ENCODE measurements at regions not wholly inside any gene's neighbourhood (a gene's known extent, or its start where the extent isn't known, plus 50 kb on each side); places are given as distances from the start of the nearest gene placed in this dataset.

- no peak for TF ChIP-seq ETS1 (IDR thresholded peaks at IDR 0.05)
- TF ChIP-seq, protein P1, sequence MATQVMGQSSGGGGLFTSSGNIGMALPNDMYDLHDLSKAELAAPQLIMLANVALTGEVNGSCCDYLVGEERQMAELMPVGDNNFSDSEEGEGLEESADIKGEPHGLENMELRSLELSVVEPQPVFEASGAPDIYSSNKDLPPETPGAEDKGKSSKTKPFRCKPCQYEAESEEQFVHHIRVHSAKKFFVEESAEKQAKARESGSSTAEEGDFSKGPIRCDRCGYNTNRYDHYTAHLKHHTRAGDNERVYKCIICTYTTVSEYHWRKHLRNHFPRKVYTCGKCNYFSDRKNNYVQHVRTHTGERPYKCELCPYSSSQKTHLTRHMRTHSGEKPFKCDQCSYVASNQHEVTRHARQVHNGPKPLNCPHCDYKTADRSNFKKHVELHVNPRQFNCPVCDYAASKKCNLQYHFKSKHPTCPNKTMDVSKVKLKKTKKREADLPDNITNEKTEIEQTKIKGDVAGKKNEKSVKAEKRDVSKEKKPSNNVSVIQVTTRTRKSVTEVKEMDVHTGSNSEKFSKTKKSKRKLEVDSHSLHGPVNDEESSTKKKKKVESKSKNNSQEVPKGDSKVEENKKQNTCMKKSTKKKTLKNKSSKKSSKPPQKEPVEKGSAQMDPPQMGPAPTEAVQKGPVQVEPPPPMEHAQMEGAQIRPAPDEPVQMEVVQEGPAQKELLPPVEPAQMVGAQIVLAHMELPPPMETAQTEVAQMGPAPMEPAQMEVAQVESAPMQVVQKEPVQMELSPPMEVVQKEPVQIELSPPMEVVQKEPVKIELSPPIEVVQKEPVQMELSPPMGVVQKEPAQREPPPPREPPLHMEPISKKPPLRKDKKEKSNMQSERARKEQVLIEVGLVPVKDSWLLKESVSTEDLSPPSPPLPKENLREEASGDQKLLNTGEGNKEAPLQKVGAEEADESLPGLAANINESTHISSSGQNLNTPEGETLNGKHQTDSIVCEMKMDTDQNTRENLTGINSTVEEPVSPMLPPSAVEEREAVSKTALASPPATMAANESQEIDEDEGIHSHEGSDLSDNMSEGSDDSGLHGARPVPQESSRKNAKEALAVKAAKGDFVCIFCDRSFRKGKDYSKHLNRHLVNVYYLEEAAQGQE (IDR thresholded peaks at IDR 0.05; ENCODE audit: unreplicated experiment), result no peak
These were observed 91.3 kb upstream of the DTNBP1 start (continued) for GRCh38 chr6:15754035-15754705.

GRCh38 chr6:15752820-15753219 lies 90.0 kb upstream of the DTNBP1 start:
- no peak overlapping the region for H2AFZ ChIP-seq
- no peaks in the 10 kb centered on the region for H3K27me3 ChIP-seq (ENCODE audit: insufficient read depth)
- no peaks in the 10 kb centered on the region for H4K20me1 ChIP-seq (replicated peaks; ENCODE audit: insufficient read depth)
- H3K27ac Mint-ChIP-seq, result no peak overlapping the region
- H3K36me3 Mint-ChIP-seq (ENCODE audit: low read depth), result peaks cover under 1% of the 10 kb centered on the region; the same call in 2 of the 3 replicates
- H3K4me1 ChIP-seq (ENCODE audit: insufficient read depth), result no peaks in the 10 kb centered on the region
- no peak overlapping the region for H3K4me2 ChIP-seq
- H3K27me3 Mint-ChIP-seq (ENCODE audit: insufficient read depth, low read depth, poor library complexity), result no peaks in the 10 kb centered on the region
- no peaks in the 10 kb centered on the region for H3K79me2 ChIP-seq (replicated peaks; ENCODE audit: insufficient read depth)
- no peak overlapping the region for H3K4me3 Mint-ChIP-seq
- no peaks in the 10 kb centered on the region for H3K9me2 ChIP-seq (ENCODE audit: insufficient read depth)
- peak; percentile 79 for ATAC-seq
- TF ChIP-seq CTCF (conservative IDR thresholded peaks at IDR 0.05; ENCODE audit: low read depth in 2 of 2) (peak; percentile 11 to 37; a peak in 2 of 4 replicates), CREB1 (CRISPR knock-in tag; IDR thresholded peaks at IDR 0.05; ENCODE audit: low read depth) (no peak)
- peak; percentile 46 for DNase-seq (ENCODE audit: low spot score)
- H3K36me3 ChIP-seq (ENCODE audit: insufficient read depth), result no peaks in the 10 kb centered on the region
- no peak overlapping the region for H3K4me3 ChIP-seq
- no peaks in the 10 kb centered on the region for H3K4me1 Mint-ChIP-seq
- no peak overlapping the region for H3K27ac ChIP-seq (ENCODE audit: low read depth)
- H3K9me3 Mint-ChIP-seq, result peaks cover 1% of the 10 kb centered on the region; the same call in 2 of the 3 replicates
- H3F3A ChIP-seq (replicated peaks; ENCODE audit: low read depth), result no peaks in the 10 kb centered on the region

DNA sequence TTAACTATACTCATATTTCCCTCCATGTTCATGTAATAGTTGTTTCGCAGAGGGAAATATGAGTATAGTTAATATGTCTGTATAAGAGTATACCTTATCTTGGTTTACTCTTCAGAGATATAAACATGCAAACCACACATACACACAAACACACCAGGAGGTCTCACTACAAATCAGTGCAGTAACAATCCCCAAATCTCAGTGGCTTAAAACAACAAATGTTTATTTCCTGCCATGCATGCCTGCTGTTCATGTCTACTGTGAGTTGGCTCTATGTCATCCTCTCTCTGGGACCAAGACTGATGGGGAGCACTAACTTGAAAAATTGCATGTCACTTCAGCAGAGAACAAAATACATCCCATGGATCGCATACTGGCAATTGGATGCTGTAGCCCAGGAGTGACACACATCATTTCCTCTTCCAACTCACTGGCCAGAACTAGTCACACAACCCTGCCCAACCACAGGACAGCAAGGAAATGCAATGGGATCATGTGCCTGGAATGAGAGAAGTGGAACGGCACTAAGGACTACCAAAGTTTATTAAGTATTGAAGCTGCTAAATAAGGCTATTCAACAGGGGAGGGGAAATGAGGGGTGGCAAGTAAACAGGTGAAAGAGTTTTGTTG lies 89.0 kb upstream of the DTNBP1 start:
- Histone ChIP-seq H2AFZ (no peak overlapping the region), H3K27me3 (ENCODE audit: insufficient read depth) (no peaks in the 10 kb centered on the region), H3K4me1 (ENCODE audit: insufficient read depth) (no peaks in the 10 kb centered on the region), H3K9me2 (ENCODE audit: insufficient read depth) (no peaks in the 10 kb centered on the region), H3K4me3 (no peak overlapping the region), H3K36me3 (ENCODE audit: insufficient read depth) (no peaks in the 10 kb centered on the region), H3K27ac (ENCODE audit: low read depth) (no peak overlapping the region), H4K20me1 (replicated peaks; ENCODE audit: insufficient read depth) (no peaks in the 10 kb centered on the region), H3K79me2 (replicated peaks; ENCODE audit: insufficient read depth) (no peaks in the 10 kb centered on the region), H3K4me2 (no peak overlapping the region), H3F3A (replicated peaks; ENCODE audit: low read depth) (no peaks in the 10 kb centered on the region)
- ATAC-seq (no peak), DNase-seq (ENCODE audit: low spot score) (no peak)
- no peaks in the 10 kb centered on the region for H3K4me1 Mint-ChIP-seq
- no peaks in the 10 kb centered on the region for H3K36me3 Mint-ChIP-seq (ENCODE audit: low read depth)
- no peaks in the 10 kb centered on the region; the same call in 2 of the 3 replicates for H3K9me3 Mint-ChIP-seq
- no peak overlapping the region for H3K27ac Mint-ChIP-seq
- no peak overlapping the region for H3K4me3 Mint-ChIP-seq
- TF ChIP-seq CTCF (conservative IDR thresholded peaks at IDR 0.05; ENCODE audit: low read depth in 2 of 2) (no peak), CREB1 (CRISPR knock-in tag; IDR thresholded peaks at IDR 0.05; ENCODE audit: low read depth) (no peak), STAT1 (IDR thresholded peaks at IDR 0.05; ENCODE audit: unreplicated experiment) (no peak)
- H3K27me3 Mint-ChIP-seq (ENCODE audit: insufficient read depth, low read depth, poor library complexity), result no peaks in the 10 kb centered on the region
